IPS-NIHi7 (cell line): ENCODE measurements at regions not wholly inside any gene's neighbourhood (a gene's known extent, or its start where the extent isn't known, plus 50 kb on each side); places are given as distances from the start of the nearest gene placed in this dataset.

Source experiments
- DNase-seq: peaks from one replicate; pipeline ENCODE4 v3.0.0; 2012; ENCODE audit warnings: mixed read lengths; ENCODE audit errors: extremely low spot score

GRCh38 chr4:124529131-124529530, 183.4 kb downstream of the ANKRD50 start:
- DNase-seq: no peak

- no peak for DNase-seq
Observed at GRCh38 chr4:124530464-124531077, 182.0 kb downstream of the ANKRD50 start.

- DNase-seq: no peak
Observed at GRCh38 chr4:124534131-124534530, 178.4 kb downstream of the ANKRD50 start.

- DNase-seq: no peak
Observed at GRCh38 chr4:124535003-124535402, 177.5 kb downstream of the ANKRD50 start.

- DNase-seq: no peak
Observed at GRCh38 chr4:124536946-124537345, 175.6 kb downstream of the ANKRD50 start.

GRCh38 chr4:124537971-124538370, 174.6 kb downstream of the ANKRD50 start:
- no peak for DNase-seq

GRCh38 chr4:124540014-124540413, 172.5 kb downstream of the ANKRD50 start:
- no peak for DNase-seq

- no peak for DNase-seq
Observed at GRCh38 chr4:124541652-124542420, 170.7 kb downstream of the ANKRD50 start.

GRCh38 chr4:124555959-124556358, 156.6 kb downstream of the ANKRD50 start:
- DNase-seq: no peak

- DNase-seq: no peak
Observed at GRCh38 chr4:124564121-124564520, 148.4 kb downstream of the ANKRD50 start.

- no peak for DNase-seq
Observed at GRCh38 chr4:124565371-124565770, 147.2 kb downstream of the ANKRD50 start.

- no peak for DNase-seq
Observed at GRCh38 chr4:124566030-124566429, 146.5 kb downstream of the ANKRD50 start.

- DNase-seq: no peak
Observed at GRCh38 chr4:124573056-124573455, 139.5 kb downstream of the ANKRD50 start.

GRCh38 chr4:124579896-124580295, 132.6 kb downstream of the ANKRD50 start:
- no peak for DNase-seq

- no peak for DNase-seq
Observed at GRCh38 chr4:124583797-124584196, 128.7 kb downstream of the ANKRD50 start.

- DNase-seq: no peak
Observed at GRCh38 chr4:124589786-124590185, 122.7 kb downstream of the ANKRD50 start.

- DNase-seq: no peak
Observed at GRCh38 chr4:124590480-124590879, 122.1 kb downstream of the ANKRD50 start.

GRCh38 chr4:124591637-124592036, 120.9 kb downstream of the ANKRD50 start:
- no peak for DNase-seq

- no peak for DNase-seq
Observed at GRCh38 chr4:124593494-124593893, 119.0 kb downstream of the ANKRD50 start.

GRCh38 chr4:124594945-124595344, 117.6 kb downstream of the ANKRD50 start:
- no peak for DNase-seq

- no peak for DNase-seq
Observed at GRCh38 chr4:124596816-124597215, 115.7 kb downstream of the ANKRD50 start.

- no peak for DNase-seq
Observed at GRCh38 chr4:124610211-124610610, 102.3 kb downstream of the ANKRD50 start.
